HG03139 (cell line): ENCODE measurements at regions not wholly inside any gene's neighbourhood (a gene's known extent, or its start where the extent isn't known, plus 50 kb on each side); places are given as distances from the start of the nearest gene placed in this dataset.

ENCODE experiments used
- ATAC-seq: cut with Tn5 transposase; IDR thresholded peaks from one replicate; pipeline ENCODE4 v1.9.1; 2021; ENCODE audit not compliant: unreplicated experiment

GRCh38 chr5:62729675-62730074 is 151.1 kb downstream of the LRRC70 start:
- no peak for ATAC-seq

- ATAC-seq = no peak
These were observed 149.2 kb downstream of the LRRC70 start for GRCh38 chr5:62727861-62728260.

- no peak for ATAC-seq
These were observed 148.6 kb downstream of the LRRC70 start for GRCh38 chr5:62727184-62727583.

- ATAC-seq = no peak
These were observed 143.7 kb downstream of the LRRC70 start for GRCh38 chr5:62722360-62722759.

- ATAC-seq = peak; percentile 97
These were observed 141.4 kb downstream of the LRRC70 start for GRCh38 chr5:62720031-62720441.

- no peak for ATAC-seq
These were observed 140.6 kb downstream of the LRRC70 start for GRCh38 chr5:62719061-62719720.

- no peak for ATAC-seq
These were observed 139.7 kb downstream of the LRRC70 start for GRCh38 chr5:62718324-62718723.

- ATAC-seq = no peak
These were observed 138.8 kb downstream of the LRRC70 start for GRCh38 chr5:62717301-62717933.

GRCh38 chr5:62714296-62714695 is 135.7 kb downstream of the LRRC70 start:
- ATAC-seq = no peak

GRCh38 chr5:62708481-62709325 is 130.1 kb downstream of the LRRC70 start:
- no peak for ATAC-seq

- no peak for ATAC-seq
These were observed 128.9 kb downstream of the LRRC70 start for GRCh38 chr5:62707563-62707962.

- ATAC-seq = no peak
These were observed 128.5 kb downstream of the LRRC70 start for GRCh38 chr5:62707131-62707530.

- no peak for ATAC-seq
These were observed 126.4 kb downstream of the LRRC70 start for GRCh38 chr5:62705022-62705421.

- no peak for ATAC-seq
These were observed 123.5 kb downstream of the LRRC70 start for GRCh38 chr5:62702126-62702525.

GRCh38 chr5:62701036-62701435 is 122.4 kb downstream of the LRRC70 start:
- no peak for ATAC-seq

GRCh38 chr5:62698756-62699155 is 120.1 kb downstream of the LRRC70 start:
- no peak for ATAC-seq

- ATAC-seq = no peak
These were observed 116.7 kb downstream of the LRRC70 start for GRCh38 chr5:62695274-62695673.

- ATAC-seq = no peak
These were observed 114.5 kb downstream of the LRRC70 start for GRCh38 chr5:62692946-62693713.

- no peak for ATAC-seq
These were observed 113.3 kb downstream of the LRRC70 start for GRCh38 chr5:62691946-62692345.

GRCh38 chr5:62690421-62690820 is 111.8 kb downstream of the LRRC70 start:
- ATAC-seq = no peak
